Myocyte (in vitro differentiated cells): ENCODE measurements at regions not wholly inside any gene's neighbourhood (a gene's known extent, or its start where the extent isn't known, plus 50 kb on each side); places are given as distances from the start of the nearest gene placed in this dataset.
"Not testable (repeated sequence)": the region's sequence is repeated elsewhere in the genome, so short reads cannot be mapped to it uniquely, and the experiment has no call there.

Source experiments
- DNase-seq: peaks from one replicate; pipeline ENCODE4 v3.0.0-alpha.2; 2012; ENCODE audit warnings: low read depth

- not testable (repeated sequence) for DNase-seq
Measured at GRCh38 chr14:106163812-106164211, 637.4 kb downstream of the TMEM121 start.

- no peak for DNase-seq
Measured at GRCh38 chr14:106166232-106166631, 639.8 kb downstream of the TMEM121 start.

DNA sequence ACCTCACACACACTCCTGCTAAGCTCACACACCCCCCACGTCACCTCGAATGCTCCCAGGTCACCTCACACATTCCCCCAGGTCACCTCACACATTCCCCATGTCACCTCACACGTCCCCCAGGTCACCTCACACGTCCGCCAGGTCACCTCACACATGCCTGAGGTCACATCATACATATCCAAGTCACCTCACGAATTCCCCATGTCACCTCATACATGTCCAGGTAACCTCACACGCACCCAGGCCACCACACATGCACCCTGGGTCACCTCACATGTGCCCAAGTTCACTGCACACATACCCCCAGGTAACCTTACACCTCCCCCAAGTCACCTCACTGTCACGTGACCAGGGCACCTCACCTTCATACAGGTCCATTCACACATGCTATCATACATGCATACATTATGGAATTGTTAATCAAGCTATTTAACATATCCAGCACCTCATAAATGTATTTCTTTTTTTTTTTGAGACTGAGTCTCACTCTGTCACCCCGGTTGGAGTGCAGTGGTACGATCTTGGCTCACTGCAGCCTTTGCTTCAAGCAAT, 640.3 kb downstream of the TMEM121 start:
- no peak for DNase-seq

GRCh38 chr14:106170163-106170658, 643.8 kb downstream of the TMEM121 start:
- DNase-seq, result not testable (repeated sequence)

DNA sequence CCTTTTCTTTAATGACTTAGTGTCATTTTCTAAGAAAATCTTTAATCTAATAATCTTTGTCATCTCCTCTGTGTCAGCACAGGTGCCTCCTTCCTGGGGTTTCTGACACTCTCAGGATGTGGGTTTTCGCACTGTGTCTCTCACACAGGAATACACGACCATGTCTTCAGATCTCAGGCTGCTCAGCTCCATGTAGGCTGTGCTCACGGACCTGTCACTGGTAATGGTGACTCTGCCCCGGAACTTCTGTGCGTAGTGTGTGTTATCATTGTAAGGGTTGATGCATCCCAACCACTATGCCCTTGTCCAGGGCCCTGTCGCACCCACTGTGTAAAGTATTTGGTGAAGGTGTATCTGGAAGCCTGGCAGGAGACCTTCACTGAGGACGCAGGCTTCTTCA, 647.8 kb downstream of the TMEM121 start:
- DNase-seq, result no peak

DNA sequence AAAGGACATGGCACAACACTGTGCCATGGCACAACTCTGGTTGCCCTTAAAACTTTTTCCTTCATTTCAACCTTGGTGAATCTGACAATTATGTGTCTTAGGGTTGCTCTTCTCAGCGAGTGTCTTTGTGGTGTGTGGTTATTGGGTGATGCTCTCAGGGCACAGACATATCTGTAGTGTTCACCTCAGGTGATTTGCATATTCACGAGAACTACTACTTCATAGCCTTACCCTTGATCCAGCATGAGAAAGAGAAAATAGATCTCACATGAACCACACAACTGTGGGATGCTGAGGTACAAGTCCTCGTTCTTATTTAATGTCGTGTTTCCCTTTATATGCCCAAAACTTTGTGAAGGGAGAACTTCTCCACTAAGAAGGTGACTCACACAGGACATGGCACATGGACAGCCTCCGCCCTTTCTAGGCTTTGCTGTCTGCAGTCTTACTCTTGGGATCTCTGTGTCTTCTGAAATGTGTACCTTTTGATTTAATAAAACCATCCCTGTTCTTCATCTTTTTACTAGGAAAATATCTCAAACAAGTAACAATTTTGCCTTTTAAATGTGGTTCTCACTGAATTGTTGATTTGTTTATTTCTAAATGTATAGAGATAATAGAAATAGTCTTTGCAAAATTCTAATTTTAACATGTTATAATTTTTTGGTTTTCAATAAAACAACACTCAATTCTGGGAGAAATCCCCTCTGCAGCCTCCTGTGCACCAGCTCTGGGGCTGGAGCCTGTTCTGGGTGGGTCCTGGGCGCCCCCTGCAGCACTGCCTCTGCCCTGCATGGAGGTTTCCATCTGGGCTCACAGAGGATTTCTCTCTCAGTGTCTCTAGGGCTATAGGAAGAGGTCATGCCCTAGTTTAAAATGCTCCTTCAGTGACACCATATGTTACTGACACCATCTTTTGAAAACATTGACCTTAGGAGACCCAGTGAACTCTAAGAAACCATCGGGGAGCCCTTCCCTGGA, 651.2 kb downstream of the TMEM121 start:
- DNase-seq, result not testable (repeated sequence)

GRCh38 chr14:106179761-106180160, 653.4 kb downstream of the TMEM121 start:
- DNase-seq, result no peak

DNA sequence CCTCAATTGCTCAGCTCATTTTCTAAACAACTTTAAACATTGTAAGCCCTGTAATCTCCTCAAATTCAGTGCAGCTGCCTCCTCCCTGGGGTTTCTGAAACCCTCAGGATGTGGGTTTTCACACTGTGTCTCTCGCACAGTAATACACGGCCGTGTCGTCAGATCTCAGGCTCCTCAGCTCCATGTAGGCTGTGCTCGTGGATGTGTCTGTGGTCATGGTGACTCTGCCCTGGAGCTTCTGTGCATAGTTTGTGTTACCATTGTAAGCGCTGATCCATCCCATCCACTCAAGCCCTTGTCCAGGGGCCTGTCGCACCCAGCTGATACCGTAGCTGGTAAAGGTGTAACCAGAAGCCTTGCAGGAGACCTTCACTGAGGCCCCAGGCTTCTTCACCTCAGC, 658.4 kb downstream of the TMEM121 start:
- not testable (repeated sequence) for DNase-seq

DNA sequence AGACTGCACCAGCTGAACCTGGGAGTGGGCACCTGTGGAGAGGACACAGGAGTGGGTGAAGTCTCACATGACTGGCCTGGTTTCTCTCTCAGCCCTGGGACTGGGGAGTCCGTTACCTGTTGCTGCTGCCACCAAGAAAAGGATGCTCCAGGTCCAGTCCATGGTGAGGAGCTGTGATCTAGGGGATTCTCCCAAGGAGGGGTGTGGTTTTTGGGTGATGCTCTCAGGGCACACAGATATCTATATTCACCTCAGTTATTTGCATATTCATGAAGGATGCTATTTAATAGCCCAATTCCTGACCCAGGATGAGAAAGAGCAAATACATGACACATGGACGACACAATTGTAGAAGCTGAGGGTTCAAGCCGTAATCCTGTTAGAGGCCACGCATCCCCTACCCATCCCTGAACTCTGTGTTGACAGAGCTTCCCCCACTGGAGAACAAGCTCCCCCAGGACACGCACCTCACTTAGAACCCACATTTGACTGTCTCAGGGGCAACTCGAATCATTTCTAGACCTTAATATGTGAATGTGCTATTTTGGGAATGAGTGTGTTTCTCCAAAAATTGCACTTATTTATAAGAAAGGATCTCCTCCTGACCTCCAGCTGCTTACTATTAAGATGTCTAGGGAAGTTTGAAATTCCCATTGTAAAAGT, 658.9 kb downstream of the TMEM121 start:
- not testable (repeated sequence) for DNase-seq

DNA sequence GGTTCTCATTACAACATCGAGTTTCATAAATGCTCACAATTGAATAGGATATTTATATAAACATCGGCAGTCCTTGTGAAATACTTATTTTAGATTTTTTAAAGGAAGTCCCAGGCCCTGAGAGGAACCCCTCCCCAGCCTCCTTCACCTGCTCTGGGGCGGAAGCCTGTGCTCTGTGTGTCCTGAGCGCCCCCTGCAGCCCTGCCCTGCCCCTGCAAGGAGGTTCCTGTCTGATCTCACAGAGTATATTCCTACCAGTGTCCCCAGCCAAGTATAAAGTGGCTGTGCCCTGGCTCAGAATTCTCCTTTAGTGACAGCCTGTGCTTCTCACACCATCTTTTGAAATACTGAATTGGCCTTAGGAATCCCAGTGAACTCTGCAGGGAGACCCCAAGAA, 659.5 kb downstream of the TMEM121 start:
- DNase-seq, result no peak

DNA sequence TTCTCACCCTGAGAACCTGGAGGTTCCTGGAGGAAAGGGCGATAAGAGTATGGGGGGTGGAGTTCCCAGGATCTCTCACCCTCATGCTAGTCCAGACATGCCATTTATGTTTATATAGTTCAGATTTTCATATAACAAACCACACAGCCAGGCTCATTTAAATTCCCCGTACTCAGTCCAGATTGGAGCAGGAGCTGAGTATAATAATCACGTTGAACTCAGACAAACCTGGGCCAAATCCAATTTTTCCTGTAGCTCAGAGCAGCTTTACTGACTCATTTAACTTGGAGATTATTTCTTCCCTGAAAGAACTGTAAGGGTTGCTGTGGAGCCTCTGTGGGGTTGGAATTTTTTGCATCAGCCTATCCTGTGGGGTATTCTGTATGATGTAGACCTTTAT, 660.8 kb downstream of the TMEM121 start:
- no peak for DNase-seq

DNA sequence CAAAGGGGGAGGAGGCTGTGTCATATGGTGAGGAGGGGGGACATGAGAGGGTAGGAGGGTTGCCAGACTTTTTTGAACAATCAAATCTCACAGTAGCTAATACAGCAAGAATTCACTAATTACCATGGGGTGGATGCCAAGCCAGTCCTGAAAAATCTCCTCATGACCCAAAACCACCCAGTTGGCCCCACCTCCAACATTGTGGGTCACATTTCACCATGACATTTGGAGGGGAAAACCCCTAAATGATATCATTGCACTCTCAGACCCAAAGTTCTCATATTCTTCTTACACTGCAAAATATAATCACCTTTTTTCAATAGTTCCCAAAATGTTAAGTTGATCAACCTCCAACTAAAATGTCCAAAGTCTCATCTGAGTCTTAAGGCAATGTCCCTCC, 666.3 kb downstream of the TMEM121 start:
- DNase-seq, result not testable (repeated sequence)

- DNase-seq, result not testable (repeated sequence)
Measured at GRCh38 chr14:106196459-106196858, 670.1 kb downstream of the TMEM121 start.

DNA sequence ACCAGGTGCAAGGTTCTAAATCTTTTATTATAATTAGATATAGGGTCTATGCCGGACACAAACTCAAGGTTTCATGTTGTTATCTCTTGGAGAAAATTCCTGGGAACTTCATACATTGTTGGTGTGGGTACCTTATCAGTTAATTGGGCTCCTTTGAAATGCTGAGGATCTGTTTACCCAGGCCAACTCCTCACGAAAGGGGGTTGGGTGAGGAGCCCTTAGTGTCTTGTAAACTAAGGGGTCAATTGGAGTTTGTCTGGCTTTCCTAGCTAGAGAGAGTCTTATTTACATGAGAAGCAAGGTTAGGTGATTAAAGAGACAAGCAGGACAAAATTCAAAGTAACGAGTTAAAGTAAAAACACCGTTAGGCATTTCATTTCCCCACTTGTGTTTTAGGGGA, 670.9 kb downstream of the TMEM121 start:
- DNase-seq, result not testable (repeated sequence)

DNA sequence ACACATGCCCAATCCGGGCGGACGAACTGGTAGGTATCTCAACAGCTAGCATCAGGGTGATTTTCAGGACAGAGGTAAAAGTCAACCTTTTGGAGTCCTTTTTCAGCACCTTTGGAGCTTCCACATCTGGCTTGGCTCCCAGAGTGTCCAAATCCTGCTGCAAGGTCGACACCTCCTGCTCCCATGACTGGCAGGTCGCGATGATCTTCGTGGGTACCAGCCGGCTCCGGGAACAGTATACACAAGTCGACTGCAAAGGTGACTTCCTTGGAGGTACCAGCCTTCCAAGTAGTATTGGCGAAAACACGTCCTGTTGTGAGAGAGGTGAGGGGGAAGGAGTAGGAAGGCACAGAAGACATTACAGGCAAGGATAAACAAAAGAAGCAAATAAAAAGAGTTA, 672.7 kb downstream of the TMEM121 start:
- DNase-seq, result no peak

DNA sequence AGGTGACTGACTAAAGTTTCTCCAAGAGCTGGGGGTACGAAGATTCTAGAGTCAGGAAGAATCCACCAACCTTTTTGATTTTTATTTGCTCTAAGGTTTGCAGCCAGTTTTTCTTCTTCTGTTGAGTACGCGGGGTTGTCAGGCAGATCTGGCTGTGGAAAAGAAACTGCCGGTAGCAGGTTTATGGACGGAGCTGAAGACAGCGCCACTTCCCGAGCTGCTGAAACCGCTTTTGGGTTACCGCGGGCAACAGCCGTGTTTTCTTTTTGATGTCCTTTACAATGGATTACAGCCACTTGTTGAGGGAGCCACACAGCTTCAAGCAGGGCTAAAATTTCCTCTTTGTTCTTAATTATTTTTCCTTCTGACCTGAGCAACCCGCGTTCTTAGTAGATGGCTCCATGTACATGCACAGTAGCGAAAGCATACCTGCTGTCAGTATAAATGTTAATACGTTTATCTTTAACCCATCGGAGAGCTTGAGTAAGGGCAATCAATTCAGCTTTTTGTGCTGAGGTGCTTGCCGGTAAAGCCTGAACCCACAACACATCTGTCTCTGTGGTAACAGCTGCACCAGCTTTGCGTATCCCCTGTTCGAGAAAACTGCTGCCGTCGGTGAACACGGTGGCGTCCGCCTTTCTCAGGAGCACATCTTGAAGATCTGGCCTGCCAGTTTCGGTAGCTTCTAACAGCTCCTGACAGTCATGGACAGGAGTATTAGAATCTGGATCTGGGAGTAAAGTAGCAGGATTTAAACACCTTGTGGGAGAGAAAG, 674.3 kb downstream of the TMEM121 start:
- DNase-seq, result no peak

DNA sequence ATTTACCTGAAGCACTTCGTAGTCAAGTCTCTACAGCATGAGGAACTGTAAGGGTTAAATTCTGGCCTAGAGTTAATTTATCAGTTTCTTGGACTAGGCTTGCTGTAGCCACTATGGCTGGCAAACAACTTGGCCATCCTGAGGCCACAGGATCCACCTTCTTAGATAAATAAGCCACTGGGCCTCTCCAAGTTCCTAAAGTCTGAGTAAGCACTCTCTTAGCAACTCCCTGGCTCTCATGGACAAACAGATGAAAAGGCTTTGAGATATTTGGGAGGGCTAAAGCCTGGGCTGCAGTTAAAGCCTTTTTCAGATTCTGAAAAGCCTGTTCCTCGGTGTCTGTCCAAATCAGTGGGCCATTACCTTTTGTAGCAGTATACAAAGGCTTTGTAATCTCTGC, 675.0 kb downstream of the TMEM121 start:
- DNase-seq, result no peak

DNA sequence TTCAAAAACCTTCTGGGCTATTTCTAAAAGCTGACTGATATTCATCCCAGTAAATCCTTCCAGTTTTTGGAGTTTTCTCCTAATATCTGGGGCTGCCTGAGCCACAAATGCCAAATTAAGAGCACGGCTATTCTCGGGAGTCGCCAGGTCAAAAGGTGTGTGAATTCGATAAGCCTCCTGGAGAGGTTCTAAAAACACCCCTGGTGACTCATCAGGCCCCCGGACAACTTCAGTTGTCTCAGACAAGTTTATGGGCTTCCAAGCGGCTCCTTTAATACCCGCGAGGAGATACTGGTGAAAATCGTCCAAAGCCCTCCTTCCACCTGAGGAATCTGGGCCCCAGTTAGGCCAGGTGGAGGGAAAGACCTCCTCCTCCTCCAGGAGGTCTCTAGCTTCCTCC, 677.1 kb downstream of the TMEM121 start:
- DNase-seq, result no peak

GRCh38 chr14:106204063-106204462, 677.7 kb downstream of the TMEM121 start:
- DNase-seq, result no peak

GRCh38 chr14:106207316-106207715, 680.9 kb downstream of the TMEM121 start:
- DNase-seq, result no peak

DNA sequence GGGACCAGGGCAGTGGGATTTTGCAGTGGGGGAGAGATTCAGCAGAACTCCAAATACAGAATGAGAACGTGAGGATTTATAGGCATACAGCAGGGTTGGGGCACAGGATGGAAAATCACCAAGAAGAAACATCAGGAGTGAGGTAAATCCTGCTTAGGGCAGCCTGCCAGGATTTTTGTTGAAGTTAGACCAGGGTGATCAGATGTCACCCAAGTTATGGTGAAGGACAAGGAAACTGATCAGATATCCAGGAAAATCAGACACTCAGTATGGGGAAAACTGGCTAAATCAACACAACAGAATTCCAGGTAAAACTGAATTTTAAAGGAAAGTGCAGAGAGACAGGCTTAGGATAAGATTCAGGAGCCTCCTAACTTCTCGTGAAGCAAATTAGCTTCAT, 682.4 kb downstream of the TMEM121 start:
- DNase-seq, result no peak
